Osteoblast (primary cell): ENCODE measurements at regions not wholly inside any gene's neighbourhood (a gene's known extent, or its start where the extent isn't known, plus 50 kb on each side); places are given as distances from the start of the nearest gene placed in this dataset.

ENCODE experiments used
- DNase-seq: peaks from one replicate; pipeline ENCODE4 v3.0.0; 2011; ENCODE audit warnings: low spot score, mixed read lengths; ENCODE audit not compliant: insufficient read length; ENCODE audit errors: missing footprints
- H2AFZ ChIP-seq: 2 replicates; pipeline ENCODE4 v1.6.0; 2011; ENCODE audit warnings: mild to moderate bottlenecking, low read length
- H3K27ac ChIP-seq: 2 replicates; pipeline ENCODE4 v1.5.1; 2011; ENCODE audit warnings: mild to moderate bottlenecking, low read depth, low read length, moderate library complexity
- H3K27me3 ChIP-seq: 2 replicates; pipeline ENCODE4 v1.6.0; 2012; ENCODE audit warnings: mild to moderate bottlenecking, control low read depth, inconsistent platforms, low read length, moderate library complexity; ENCODE audit not compliant: insufficient read depth
- H3K36me3 ChIP-seq: 2 replicates; pipeline ENCODE4 v1.5.1; 2011; ENCODE audit warnings: mild to moderate bottlenecking, low read length, control low read depth, moderate library complexity; ENCODE audit not compliant: insufficient read depth
- H3K4me1 ChIP-seq: 2 replicates; pipeline ENCODE4 v1.5.1; 2011; ENCODE audit warnings: mild to moderate bottlenecking, low read length, control low read depth, moderate library complexity; ENCODE audit not compliant: insufficient read depth
- H3K4me2 ChIP-seq: 2 replicates; pipeline ENCODE4 v1.6.0; 2011; ENCODE audit warnings: mild to moderate bottlenecking, low read length; ENCODE audit not compliant: insufficient read depth
- H3K4me3 ChIP-seq: fragments of 200-600 bp; sonication (generic); 3 replicates; pipeline ENCODE4 v1.5.1; 2012; ENCODE audit warnings: mild to moderate bottlenecking, low read length, inconsistent platforms; ENCODE audit not compliant: insufficient read depth
- H3K79me2 ChIP-seq: 2 replicates; pipeline ENCODE4 v1.6.0; 2012; ENCODE audit warnings: mild to moderate bottlenecking, low read length, control low read depth, inconsistent platforms; ENCODE audit not compliant: insufficient read depth
- H3K9me3 ChIP-seq: 2 replicates; pipeline ENCODE4 v1.5.1; 2011; ENCODE audit warnings: low read depth, low read length, control low read depth
- H4K20me1 ChIP-seq: 2 replicates; pipeline ENCODE4 v1.6.0; 2012; ENCODE audit warnings: mild to moderate bottlenecking, low read length, control low read depth; ENCODE audit not compliant: insufficient read depth
- TF ChIP-seq, protein P1 (sequence below): IDR thresholded peaks from 2 replicates; pipeline ENCODE4 v1.5.1; 2011; ENCODE audit warnings: mild to moderate bottlenecking, low read depth, low read length, moderate library complexity; ENCODE audit errors: extremely low read depth

DNA sequence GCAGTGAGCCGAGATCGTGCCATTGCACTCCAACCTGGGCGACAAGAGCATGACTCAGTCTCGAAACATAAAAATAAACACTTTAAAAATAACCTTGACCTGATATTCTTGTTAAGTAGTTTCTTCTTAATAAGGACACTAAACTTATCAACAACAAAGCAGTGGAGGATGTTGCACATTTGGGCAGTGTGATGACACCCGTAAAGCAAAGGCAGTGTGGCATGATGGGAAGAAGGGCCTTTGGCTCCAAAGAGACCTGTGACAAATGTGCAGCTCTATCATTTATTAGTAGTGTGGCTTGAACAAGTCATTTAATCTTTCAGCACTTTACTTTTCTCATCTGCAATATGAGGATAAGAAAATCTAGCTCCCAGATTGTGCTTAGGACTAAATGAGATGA, 348.0 kb upstream of the PLD5 start:
- Histone ChIP-seq H3K9me3 (no peaks in the 10 kb centered on the region), H3K4me1 (no peaks in the 10 kb centered on the region), H3K27ac (no peak overlapping the region), H2AFZ (no peak overlapping the region), H4K20me1 (no peaks in the 10 kb centered on the region), H3K4me3 (no peak overlapping the region), H3K27me3 (no peaks in the 10 kb centered on the region), H3K79me2 (no peaks in the 10 kb centered on the region), H3K36me3 (no peaks in the 10 kb centered on the region), H3K4me2 (no peak overlapping the region)
- TF ChIP-seq, protein P1, sequence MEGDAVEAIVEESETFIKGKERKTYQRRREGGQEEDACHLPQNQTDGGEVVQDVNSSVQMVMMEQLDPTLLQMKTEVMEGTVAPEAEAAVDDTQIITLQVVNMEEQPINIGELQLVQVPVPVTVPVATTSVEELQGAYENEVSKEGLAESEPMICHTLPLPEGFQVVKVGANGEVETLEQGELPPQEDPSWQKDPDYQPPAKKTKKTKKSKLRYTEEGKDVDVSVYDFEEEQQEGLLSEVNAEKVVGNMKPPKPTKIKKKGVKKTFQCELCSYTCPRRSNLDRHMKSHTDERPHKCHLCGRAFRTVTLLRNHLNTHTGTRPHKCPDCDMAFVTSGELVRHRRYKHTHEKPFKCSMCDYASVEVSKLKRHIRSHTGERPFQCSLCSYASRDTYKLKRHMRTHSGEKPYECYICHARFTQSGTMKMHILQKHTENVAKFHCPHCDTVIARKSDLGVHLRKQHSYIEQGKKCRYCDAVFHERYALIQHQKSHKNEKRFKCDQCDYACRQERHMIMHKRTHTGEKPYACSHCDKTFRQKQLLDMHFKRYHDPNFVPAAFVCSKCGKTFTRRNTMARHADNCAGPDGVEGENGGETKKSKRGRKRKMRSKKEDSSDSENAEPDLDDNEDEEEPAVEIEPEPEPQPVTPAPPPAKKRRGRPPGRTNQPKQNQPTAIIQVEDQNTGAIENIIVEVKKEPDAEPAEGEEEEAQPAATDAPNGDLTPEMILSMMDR, result no peak
- DNase-seq, result no peak

DNA sequence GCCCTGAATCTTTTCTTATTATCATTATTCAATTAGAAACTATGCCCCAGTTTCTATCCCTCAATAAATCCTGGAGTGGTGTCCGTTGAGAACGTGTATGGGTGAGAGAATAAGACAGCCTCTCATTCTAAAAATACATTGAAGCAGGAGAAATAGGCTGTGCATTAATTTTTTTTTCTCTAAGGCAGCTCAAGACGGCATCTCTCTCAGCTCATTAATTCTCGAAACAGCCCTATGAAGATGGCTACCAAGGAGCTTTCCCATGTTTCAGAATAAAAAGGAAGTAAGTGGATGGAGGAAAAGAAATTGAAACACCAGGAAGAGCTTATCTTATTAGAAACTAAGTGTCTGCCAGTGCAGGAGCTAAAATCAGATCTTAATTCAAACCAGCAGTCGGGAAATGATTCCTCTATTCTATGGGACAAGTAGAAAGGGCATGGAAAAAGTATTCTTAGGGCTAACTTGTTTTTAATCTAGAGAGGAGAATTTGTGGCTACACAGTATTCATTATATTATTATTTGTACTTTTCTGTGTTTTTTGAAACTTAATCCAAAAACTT, 347.1 kb upstream of the PLD5 start:
- H3K27ac ChIP-seq, result no peak overlapping the region
- no peak overlapping the region for H2AFZ ChIP-seq
- no peaks in the 10 kb centered on the region for H3K79me2 ChIP-seq
- TF ChIP-seq, protein P1, result no peak
- H3K4me3 ChIP-seq, result no peak overlapping the region
- no peak overlapping the region for H3K4me2 ChIP-seq
- H3K4me1 ChIP-seq, result no peaks in the 10 kb centered on the region
- no peak for DNase-seq
- H4K20me1 ChIP-seq, result no peaks in the 10 kb centered on the region
- no peaks in the 10 kb centered on the region for H3K9me3 ChIP-seq
- H3K27me3 ChIP-seq, result no peaks in the 10 kb centered on the region
- no peaks in the 10 kb centered on the region for H3K36me3 ChIP-seq

DNA sequence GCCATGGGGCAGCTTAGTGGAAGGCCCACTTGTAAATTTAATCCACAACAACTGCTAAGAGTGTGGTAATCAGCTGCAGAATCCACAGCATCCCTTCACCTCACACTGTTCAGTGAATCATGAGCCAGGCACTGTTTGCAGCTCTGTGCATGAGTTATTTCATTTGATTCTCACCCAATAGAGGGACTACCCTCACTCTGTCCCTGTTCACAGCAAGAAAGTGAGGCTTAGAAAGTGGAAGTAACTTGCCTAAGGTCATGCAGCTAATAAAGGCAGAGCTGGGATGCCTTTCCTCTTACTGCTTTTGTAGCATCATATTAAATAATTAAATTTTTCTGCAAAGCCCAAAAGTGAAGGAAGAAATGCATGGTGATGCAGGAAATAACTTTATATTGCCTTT, 346.5 kb upstream of the PLD5 start:
- H3K27ac ChIP-seq, result no peak overlapping the region
- TF ChIP-seq, protein P1, result no peak
- no peaks in the 10 kb centered on the region for H3K4me1 ChIP-seq
- H4K20me1 ChIP-seq, result no peaks in the 10 kb centered on the region
- H3K9me3 ChIP-seq, result no peaks in the 10 kb centered on the region
- H2AFZ ChIP-seq, result no peak overlapping the region
- H3K4me2 ChIP-seq, result no peak overlapping the region
- no peak overlapping the region for H3K4me3 ChIP-seq
- H3K27me3 ChIP-seq, result no peaks in the 10 kb centered on the region
- no peak for DNase-seq
- H3K36me3 ChIP-seq, result no peaks in the 10 kb centered on the region
- no peaks in the 10 kb centered on the region for H3K79me2 ChIP-seq

DNA sequence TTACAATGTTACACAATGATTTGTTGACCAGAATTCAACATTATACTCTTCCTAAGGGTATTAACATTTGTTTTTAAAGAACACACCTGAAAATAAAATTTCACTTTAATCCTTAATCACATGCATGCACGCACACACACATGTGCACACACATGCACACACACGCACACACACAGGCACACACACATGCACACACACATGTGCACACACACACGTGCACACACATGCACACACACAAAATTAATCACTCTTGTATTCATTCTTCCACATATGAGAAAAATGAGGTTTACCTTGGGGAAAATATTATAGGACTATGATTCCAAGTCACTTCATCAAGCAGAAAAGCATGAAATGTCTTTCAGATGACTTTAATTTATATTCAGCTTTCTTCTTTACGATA, 331.8 kb upstream of the PLD5 start:
- Histone ChIP-seq H3K4me1 (no peaks in the 10 kb centered on the region), H4K20me1 (no peaks in the 10 kb centered on the region), H3K4me2 (no peak overlapping the region), H3K4me3 (no peak overlapping the region), H3K9me3 (no peaks in the 10 kb centered on the region), H3K27me3 (no peaks in the 10 kb centered on the region), H3K27ac (no peak overlapping the region), H3K79me2 (no peaks in the 10 kb centered on the region), H2AFZ (no peak overlapping the region), H3K36me3 (no peaks in the 10 kb centered on the region)
- DNase-seq, result no peak
- TF ChIP-seq, protein P1, result no peak
